IMR-90 (cell line): ENCODE measurements at regions not wholly inside any gene's neighbourhood (a gene's known extent, or its start where the extent isn't known, plus 50 kb on each side); places are given as distances from the start of the nearest gene placed in this dataset.

Experiments
- ATAC-seq: fragments of 200-7000 bp; cut with Tn5 transposase; 2 replicates; pipeline ENCODE4 v1.9.1; 2020; ENCODE audit warnings: low read depth, mild to moderate bottlenecking, moderate library complexity
- BruUV-seq: library from RNA; stranded (reverse); fragments of 400-500 nt; replicated peaks from 2 replicates; lab custom pipeline; 2021; lab: Mats Ljungman, UMichigan
- CTCF ChIA-PET: fragments of 300-600 bp; formaldehyde crosslinking; extraction: SDS; loops from one replicate; lab custom pipeline; 2021; ENCODE audit warnings: antibody characterized with exemption; lab: Yijun Ruan, JAX
- POLR2A ChIA-PET: fragments of 300-600 bp; sonication (Branson Sonifier 250); formaldehyde crosslinking; loops from one replicate; lab custom pipeline; 2022; ENCODE audit warnings: antibody characterized with exemption; ENCODE audit not compliant: unreplicated experiment; lab: Charles Lee
- DNase-seq: peaks from one replicate; pipeline ENCODE4 v3.0.0; 2013
- H2AFZ ChIP-seq: replicated peaks from 2 replicates; pipeline ENCODE3; 2013; ENCODE audit warnings: low read length, mild to moderate bottlenecking; ENCODE audit not compliant: poor library complexity
- H2AK5ac ChIP-seq: 2 replicates; pipeline ENCODE4 v1.6.1; 2013; ENCODE audit warnings: low read depth, low read length, inconsistent platforms
- H2AK9ac ChIP-seq: replicated peaks from 2 replicates; pipeline ENCODE3; 2013; ENCODE audit warnings: mild to moderate bottlenecking, low read depth, low read length, moderate library complexity; ENCODE audit not compliant: poor library complexity
- H2BK120ac ChIP-seq: 2 replicates; pipeline ENCODE4 v1.6.1; 2013; ENCODE audit warnings: low read depth, low read length, inconsistent platforms
- H2BK15ac ChIP-seq: 3 replicates; pipeline ENCODE4 v1.6.1; 2013; ENCODE audit warnings: low read depth, low read length, inconsistent platforms
- H2BK20ac ChIP-seq: 2 replicates; pipeline ENCODE4 v1.6.1; 2013; ENCODE audit warnings: low read depth, mild to moderate bottlenecking, inconsistent platforms, low read length, moderate library complexity
- H2BK5ac ChIP-seq: 2 replicates; pipeline ENCODE4 v1.6.1; 2013; ENCODE audit warnings: mild to moderate bottlenecking, low read depth, low read length, inconsistent platforms; ENCODE audit not compliant: poor library complexity, severe bottlenecking
- H3K14ac ChIP-seq: replicated peaks from 2 replicates; pipeline ENCODE4 v1.6.1; 2013; ENCODE audit warnings: low read depth, low read length, inconsistent platforms
- H3K18ac ChIP-seq: 2 replicates; pipeline ENCODE4 v1.6.1; 2013; ENCODE audit warnings: low read depth, low read length, control low read depth
- H3K23ac ChIP-seq: 2 replicates; pipeline ENCODE4 v1.6.1; 2013; ENCODE audit warnings: low read depth, low read length, inconsistent platforms
- H3K27ac ChIP-seq: 2 replicates; pipeline ENCODE4 v1.5.1; 2013; ENCODE audit warnings: mild to moderate bottlenecking, control low read depth, low read length; ENCODE audit not compliant: insufficient read depth
- H3K27me3 ChIP-seq: 2 replicates; pipeline ENCODE4 v1.6.1; 2013; ENCODE audit warnings: low read length; ENCODE audit not compliant: control insufficient read depth, insufficient read depth
- H3K36me3 ChIP-seq: 2 replicates; pipeline ENCODE4 v1.6.1; 2013; ENCODE audit warnings: low read length, mixed read lengths; ENCODE audit not compliant: control insufficient read depth, insufficient read depth
- H3K4ac ChIP-seq: 2 replicates; pipeline ENCODE4 v1.6.1; 2013; ENCODE audit warnings: low read depth, low read length, inconsistent platforms
- H3K4me1 ChIP-seq: 2 replicates; pipeline ENCODE4 v1.6.1; 2013; ENCODE audit warnings: low read length, mixed read lengths; ENCODE audit not compliant: control insufficient read depth, insufficient read depth
- H3K4me2 ChIP-seq: 2 replicates; pipeline ENCODE4 v1.6.1; 2013; ENCODE audit warnings: low read depth, mild to moderate bottlenecking, control low read depth, low read length, moderate library complexity
- H3K4me3 ChIP-seq: 2 replicates; pipeline ENCODE4 v1.5.1; 2013; ENCODE audit warnings: low read depth, mild to moderate bottlenecking, control low read depth, low read length, moderate library complexity; ENCODE audit not compliant: insufficient read depth
- H3K56ac ChIP-seq: 2 replicates; pipeline ENCODE4 v1.6.1; 2013; ENCODE audit warnings: low read length, inconsistent platforms; ENCODE audit not compliant: insufficient read depth; ENCODE audit errors: extremely low read depth
- H3K79me1 ChIP-seq, 2 experiments: 2 replicates each; pipeline ENCODE4 v1.6.1; 2013; ENCODE audit warnings: low read length in 2 of 2, inconsistent platforms in 1 of 2, low read depth in 1 of 2
- H3K9ac ChIP-seq: 2 replicates; pipeline ENCODE4 v1.6.1; 2013; ENCODE audit warnings: low read depth, low read length, control low read depth
- H3K9me1 ChIP-seq: 2 replicates; pipeline ENCODE4 v1.6.1; 2013; ENCODE audit warnings: low read length, inconsistent platforms; ENCODE audit not compliant: insufficient read depth
- H3K9me3 ChIP-seq: 2 replicates; pipeline ENCODE4 v1.6.1; 2013; ENCODE audit warnings: low read length; ENCODE audit not compliant: control insufficient read depth, insufficient read depth
- H4K20me1 ChIP-seq: 2 replicates; pipeline ENCODE4 v1.6.1; 2013; ENCODE audit warnings: low read length, inconsistent platforms; ENCODE audit not compliant: insufficient read depth
- H4K5ac ChIP-seq: 2 replicates; pipeline ENCODE4 v1.6.1; 2013; ENCODE audit warnings: mild to moderate bottlenecking, low read depth, low read length, control low read depth
- H4K8ac ChIP-seq, 2 experiments: 2 replicates each; pipeline ENCODE4 v1.6.1; 2013; ENCODE audit warnings: low read depth in 2 of 2, low read length in 2 of 2, control low read depth in 1 of 2, inconsistent platforms in 1 of 2
- H4K91ac ChIP-seq: 2 replicates; pipeline ENCODE4 v1.6.1; 2013; ENCODE audit warnings: low read depth, low read length, inconsistent platforms; ENCODE audit not compliant: insufficient read depth
- BHLHE40 ChIP-seq: fragments of 150-350 bp; IDR thresholded peaks from 2 replicates; pipeline ENCODE4 v1.6.1; 2016; ENCODE audit warnings: mild to moderate bottlenecking, low read depth, low read length
- CEBPB ChIP-seq: IDR thresholded peaks from 2 replicates; pipeline ENCODE4 v1.6.1; 2012; ENCODE audit warnings: low read depth, low read length, improper control_type of control experiment
- CHD1 ChIP-seq: IDR thresholded peaks from 2 replicates; pipeline ENCODE4 v1.6.1; 2012; ENCODE audit warnings: low read depth, low read length, improper control_type of control experiment
- CTCF ChIP-seq: conservative IDR thresholded peaks from 2 replicates; pipeline ENCODE4 v1.5.1; 2012; ENCODE audit warnings: mild to moderate bottlenecking, low read depth, low read length, improper control_type of control experiment
- ELK1 ChIP-seq: fragments of 150-350 bp; IDR thresholded peaks from 2 replicates; pipeline ENCODE4 v1.6.1; 2016; ENCODE audit warnings: low read depth, mild to moderate bottlenecking, low read length, moderate library complexity, borderline replicate concordance
- FOS ChIP-seq: fragments of 150-350 bp; IDR thresholded peaks from 2 replicates; pipeline ENCODE4 v1.6.1; 2016; ENCODE audit warnings: low read depth, low read length
- MAFK ChIP-seq: IDR thresholded peaks from 2 replicates; pipeline ENCODE4 v1.6.1; 2012; ENCODE audit warnings: low read depth, low read length, improper control_type of control experiment
- MAZ ChIP-seq: IDR thresholded peaks from 2 replicates; pipeline ENCODE4 v1.6.1; 2012; ENCODE audit warnings: low read depth, mild to moderate bottlenecking, low read length, improper control_type of control experiment, moderate library complexity, borderline replicate concordance
- MXI1 ChIP-seq: IDR thresholded peaks from 2 replicates; pipeline ENCODE4 v1.6.1; 2012; ENCODE audit warnings: low read depth, mild to moderate bottlenecking, low read length, moderate library complexity, borderline replicate concordance
- NFE2L2 ChIP-seq: fragments of 150-350 bp; IDR thresholded peaks from 2 replicates; pipeline ENCODE4 v1.6.1; 2016; ENCODE audit warnings: low read depth, mild to moderate bottlenecking, low read length
- POLR2A ChIP-seq: IDR thresholded peaks from 2 replicates; pipeline ENCODE4 v1.6.1; 2012; ENCODE audit warnings: mild to moderate bottlenecking, low read depth, low read length
- RAD21 ChIP-seq: IDR thresholded peaks from 2 replicates; pipeline ENCODE4 v1.6.1; 2012; ENCODE audit warnings: low read length, improper control_type of control experiment
- RCOR1 ChIP-seq: IDR thresholded peaks from 2 replicates; pipeline ENCODE4 v1.6.1; 2012; ENCODE audit warnings: mild to moderate bottlenecking, low read length, improper control_type of control experiment; ENCODE audit not compliant: insufficient replicate concordance
- RFX5 ChIP-seq: IDR thresholded peaks from 2 replicates; pipeline ENCODE4 v1.8.0; 2012; ENCODE audit warnings: low read depth, mild to moderate bottlenecking, low read length, moderate library complexity
- SMC3 ChIP-seq: fragments of 150-350 bp; IDR thresholded peaks from 2 replicates; pipeline ENCODE4 v1.6.1; 2016; ENCODE audit warnings: low read depth, mild to moderate bottlenecking, antibody characterized with exemption, low read length, moderate library complexity
- USF2 ChIP-seq: fragments of 150-350 bp; IDR thresholded peaks from 2 replicates; pipeline ENCODE4 v1.6.1; 2017; ENCODE audit warnings: mild to moderate bottlenecking, antibody characterized with exemption, low read length, low read depth
- WGBS, 2 experiments: methylation state at CpG; one replicate each; pipeline versions ENCODE4 v1.1.5 to v1.1.7; 2013; ENCODE audit warnings: missing lambda C conversion rate in 2 of 2; ENCODE audit not compliant: insufficient read length in 1 of 2; ENCODE audit errors: extremely low coverage in 2 of 2; 5-methylcytosine and 5-hydroxymethylcytosine counted together
- dilution Hi-C: fragments of 300-500 bp; cut with HindIII; formaldehyde crosslinking; loops from one replicate; pipeline ENCODE4 v1.14.3; 2018; ENCODE audit warnings: low sequenced_read_pairs; ENCODE audit not compliant: unreplicated experiment
- in situ Hi-C: fragments of 300-500 bp; cut with MboI; formaldehyde crosslinking; loops from 3 replicates; pipeline ENCODE4 v1.14.3; 2019; ENCODE audit warnings: low sequenced_read_pairs, inconsistent platforms, mixed read lengths
- intact Hi-C: fragments of 100-400 bp; cut with micrococcal nuclease; formaldehyde crosslinking; loops from 2 replicates; pipeline ENCODE4 v1.10.0; 2022

GRCh38 chr13:108361769-108362168, 92.3 kb downstream of the TNFSF13B start:
- no peak overlapping the region for H3K56ac ChIP-seq
- intact Hi-C loops = no loop called here
- no peak overlapping the region for H2BK120ac ChIP-seq
- no peak overlapping the region for H3K23ac ChIP-seq
- H3K27ac ChIP-seq = no peak overlapping the region
- no peak overlapping the region for H3K4me2 ChIP-seq
- in situ Hi-C loops = no loop called here
- no peak overlapping the region for H3K4ac ChIP-seq
- no peaks in the 10 kb centered on the region; the same call in 1 of the 2 replicates for H3K27me3 ChIP-seq
- no peak overlapping the region for H2AK5ac ChIP-seq
- H4K5ac ChIP-seq = no peak overlapping the region
- no peak for ATAC-seq
- H3K36me3 ChIP-seq = no peaks in the 10 kb centered on the region
- no peak overlapping the region for H2BK5ac ChIP-seq
- TF ChIP-seq POLR2A = no peak
- TF ChIP-seq CEBPB = no peak
- TF ChIP-seq USF2 = no peak
- no peak for TF ChIP-seq FOS
- no peak for TF ChIP-seq CTCF
- TF ChIP-seq NFE2L2 = no peak
- TF ChIP-seq RCOR1 = no peak
- TF ChIP-seq RFX5 = no peak
- TF ChIP-seq ELK1 = no peak
- TF ChIP-seq MXI1 = no peak
- no peak for TF ChIP-seq BHLHE40
- TF ChIP-seq CHD1 = no peak
- no peak for TF ChIP-seq MAZ
- TF ChIP-seq MAFK = no peak
- no peak for TF ChIP-seq SMC3
- no peak for TF ChIP-seq RAD21
- no peak overlapping the region for H2AK9ac ChIP-seq
- no peak for DNase-seq
- dilution Hi-C loops = no loop called here
- H3K79me1 ChIP-seq = no peaks in the 10 kb centered on the region
- H3K18ac ChIP-seq = no peak overlapping the region
- H2BK20ac ChIP-seq = no peak overlapping the region
- BruUV-seq = no TSS peak
- H3K4me3 ChIP-seq = no peak overlapping the region
- H2BK15ac ChIP-seq = no peak overlapping the region
- H4K20me1 ChIP-seq = no peaks in the 10 kb centered on the region
- peak overlapping the region; percentile 58 for H2AFZ ChIP-seq
- H3K4me1 ChIP-seq = no peaks in the 10 kb centered on the region
- H3K14ac ChIP-seq = no peak overlapping the region
- ChIA-PET CTCF (no interaction called here), POLR2A (no interaction called here)
- no peak overlapping the region for H4K8ac ChIP-seq
- H3K9me3 ChIP-seq = no peaks in the 10 kb centered on the region
- H3K9me1 ChIP-seq = no peaks in the 10 kb centered on the region
- WGBS, 2 experiments = 23% methylated on average over 4 of the region's 9 CpGs; no CpG with 5 or more reads in 1 of the 2 experiments
- H3K9ac ChIP-seq = no peak overlapping the region
- no peak overlapping the region for H4K91ac ChIP-seq
